ENCODE measurements at regions not wholly inside any gene's neighbourhood (a gene's known extent, or its start where the extent isn't known, plus 50 kb on each side); places are given as distances from the start of the nearest gene placed in this dataset.
A peak's percentile ranks its signal among the peaks of the same experiment; 100 is the strongest.
"Not testable (repeated sequence)": the region's sequence is repeated elsewhere in the genome, so short reads cannot be mapped to it uniquely, and the experiment has no call there.

DNA sequence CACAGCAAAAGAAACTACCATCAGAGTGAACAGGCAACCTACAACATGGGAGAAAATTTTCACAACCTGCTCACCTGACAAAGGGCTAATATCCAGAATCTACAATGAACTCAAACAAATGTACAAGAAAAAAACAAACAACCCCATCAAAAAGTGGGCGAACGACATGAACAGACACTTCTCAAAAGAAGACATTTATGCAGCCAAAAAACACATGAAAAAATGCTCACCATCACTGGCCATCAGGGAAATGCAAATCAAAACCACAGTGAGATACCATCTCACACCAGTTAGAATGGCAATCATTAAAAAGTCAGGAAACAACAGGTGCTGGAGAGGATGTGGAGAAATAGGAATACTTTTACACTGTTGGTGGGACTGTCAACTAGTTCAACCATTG is 207.8 kb downstream of the USP6NL start:
- DNase-seq: not testable (repeated sequence)

DNA sequence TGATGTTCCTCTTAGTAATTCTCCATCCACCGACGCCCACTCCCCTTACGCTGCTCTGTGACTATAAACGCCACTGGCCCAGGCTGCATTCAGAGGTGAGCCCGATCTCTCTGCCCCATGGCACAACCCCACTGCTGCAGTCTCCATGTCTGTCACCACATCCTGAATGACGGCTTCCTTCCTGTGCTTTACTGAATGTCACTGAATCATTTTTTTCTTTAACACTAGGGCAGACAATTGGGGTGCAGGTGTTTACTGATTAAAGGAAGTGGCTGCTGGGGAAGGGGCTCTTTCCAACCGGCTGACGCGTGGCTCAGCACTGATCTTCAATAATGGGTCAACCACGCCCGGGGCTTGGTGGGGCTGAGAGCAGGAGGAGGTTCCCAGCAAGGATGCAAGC is 208.3 kb downstream of the USP6NL start:
- DNase-seq: peak; percentile 18 to 88 (median 70)

DNA sequence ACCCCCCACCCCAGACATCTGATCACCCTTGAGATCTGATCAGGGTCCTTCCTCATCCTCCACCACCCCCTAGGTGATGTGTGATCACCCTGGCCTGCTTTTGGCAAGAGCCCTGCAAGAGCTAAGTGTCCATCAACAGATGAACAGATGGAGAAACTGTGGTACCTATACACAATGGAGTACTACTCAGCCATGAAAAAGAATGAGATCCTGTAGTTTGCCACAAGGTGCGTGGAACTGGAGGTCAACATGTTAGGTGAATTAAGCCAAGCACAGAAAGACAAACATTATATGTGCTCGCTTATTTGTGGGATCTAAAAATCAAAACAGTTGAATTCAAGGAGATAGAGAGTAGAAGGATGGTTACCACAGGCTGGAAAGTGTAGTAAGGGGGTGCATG is 209.1 kb downstream of the USP6NL start:
- no peak for DNase-seq

DNA sequence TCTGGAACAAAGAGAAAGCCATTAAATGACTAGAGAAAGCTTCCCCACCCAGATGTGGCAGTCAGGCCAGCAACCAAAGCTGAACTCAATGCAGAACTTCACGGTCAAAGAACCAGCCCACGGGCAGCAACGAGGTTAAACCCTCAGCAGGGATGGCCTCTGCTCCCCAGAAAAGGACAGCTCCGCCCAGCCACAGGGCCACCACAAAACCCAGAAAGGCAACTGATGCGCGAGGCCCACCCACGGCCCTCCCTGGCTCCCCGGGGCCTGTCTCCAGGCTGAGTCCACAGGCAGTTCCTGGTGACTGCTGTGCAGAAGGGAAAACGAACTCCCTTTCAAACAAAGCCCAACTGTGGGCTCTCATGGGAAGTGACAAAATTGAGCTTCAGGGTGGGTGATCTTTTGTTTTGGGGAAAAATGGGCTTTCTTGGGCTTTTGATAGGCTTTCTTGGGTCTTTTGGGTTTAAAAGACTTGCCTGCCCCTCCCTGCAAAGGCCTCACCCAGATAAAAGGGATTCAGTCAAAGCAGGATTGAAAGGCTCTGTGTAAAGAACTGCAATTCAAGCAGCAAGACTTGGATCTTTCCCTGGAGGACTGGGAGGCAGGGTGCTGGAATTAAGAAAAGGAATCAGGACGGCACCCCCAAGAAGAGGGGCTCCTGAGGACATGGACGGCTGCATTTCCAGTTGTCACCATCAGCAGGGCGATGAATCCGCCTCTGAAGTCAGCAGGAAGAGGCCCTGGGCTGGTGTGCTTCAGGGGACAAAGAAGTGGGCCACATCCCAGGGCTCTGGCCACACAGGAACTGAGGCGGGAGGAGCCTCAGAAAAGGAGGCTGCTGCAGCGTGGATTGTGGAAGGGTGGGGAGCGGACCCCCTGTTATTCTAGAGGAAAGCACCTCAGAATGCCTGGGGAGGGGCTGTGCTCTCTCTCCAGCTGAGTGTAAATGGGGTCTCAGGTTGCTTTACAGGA is 209.9 kb downstream of the USP6NL start:
- no peak for DNase-seq

DNA sequence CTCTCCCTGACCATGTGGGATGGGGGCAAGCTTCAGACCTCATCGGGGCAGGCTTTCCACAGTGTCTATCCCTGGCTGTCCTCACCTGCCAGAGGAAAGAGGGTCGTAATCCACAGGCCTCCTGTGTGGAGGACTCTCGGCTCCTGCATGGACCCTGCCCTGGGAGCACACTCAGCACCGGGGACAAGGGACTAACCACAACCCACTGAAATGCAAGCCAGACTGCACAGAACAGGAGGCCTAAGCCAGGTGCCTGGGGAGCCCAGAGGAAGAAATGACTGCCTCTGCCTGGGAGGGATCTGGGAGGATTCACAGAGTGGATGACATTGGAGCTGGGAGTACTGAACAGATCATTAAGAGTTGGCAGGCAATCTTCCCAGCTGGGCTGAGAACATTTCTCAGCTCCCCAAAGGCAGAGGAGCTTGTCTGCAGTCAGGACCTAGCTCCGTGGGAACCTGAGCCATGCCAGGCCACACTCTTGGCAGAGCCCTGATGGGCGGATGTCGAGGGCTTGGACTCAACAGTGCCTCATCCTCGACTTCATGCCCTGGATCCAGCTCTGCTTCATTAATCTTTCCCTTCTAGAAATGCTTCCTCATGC is 213.4 kb downstream of the USP6NL start:
- DNase-seq: no peak

DNA sequence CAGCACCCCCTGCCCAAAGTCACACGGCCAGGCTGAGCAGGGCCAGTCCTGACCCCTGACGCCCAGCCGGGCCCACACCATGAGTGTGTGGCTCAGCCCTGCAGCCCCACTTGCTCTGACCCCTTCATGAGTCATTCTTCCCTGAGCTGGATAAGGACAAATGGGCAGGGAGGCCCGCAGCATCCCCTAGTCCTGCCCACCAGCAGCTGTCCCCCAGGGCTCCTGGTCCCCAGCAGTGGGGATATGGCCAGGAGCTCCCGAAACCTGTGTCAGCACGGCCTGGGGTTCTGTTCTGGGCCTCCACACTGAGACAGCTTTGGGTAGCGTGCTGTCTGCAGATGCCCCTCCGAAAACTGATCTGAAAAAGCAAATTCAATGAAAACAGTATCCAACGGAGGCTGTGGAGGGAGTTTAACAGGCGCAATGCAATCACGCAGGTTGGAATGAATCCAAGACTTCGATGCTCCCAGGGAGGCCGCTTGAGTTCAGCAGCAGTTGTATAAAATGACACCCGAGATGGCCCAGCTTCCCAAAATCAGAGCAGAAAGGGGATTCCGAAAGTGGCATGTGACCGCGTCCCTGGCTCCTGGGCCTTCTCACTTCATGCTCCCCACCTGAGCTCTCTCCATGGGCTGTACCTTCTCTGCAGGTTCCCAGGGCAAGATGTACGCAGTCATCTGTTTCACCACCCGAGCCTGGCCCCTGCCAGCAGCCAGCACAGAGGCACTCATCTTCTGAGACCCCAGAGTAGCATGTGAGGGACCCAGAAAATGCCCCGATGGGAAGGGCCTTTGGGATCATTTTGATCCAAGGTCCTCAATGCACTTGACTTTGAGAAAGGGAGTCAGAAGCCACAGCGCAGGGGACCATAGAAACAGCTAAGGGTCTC is 214.1 kb downstream of the USP6NL start:
- no peak for DNase-seq

DNA sequence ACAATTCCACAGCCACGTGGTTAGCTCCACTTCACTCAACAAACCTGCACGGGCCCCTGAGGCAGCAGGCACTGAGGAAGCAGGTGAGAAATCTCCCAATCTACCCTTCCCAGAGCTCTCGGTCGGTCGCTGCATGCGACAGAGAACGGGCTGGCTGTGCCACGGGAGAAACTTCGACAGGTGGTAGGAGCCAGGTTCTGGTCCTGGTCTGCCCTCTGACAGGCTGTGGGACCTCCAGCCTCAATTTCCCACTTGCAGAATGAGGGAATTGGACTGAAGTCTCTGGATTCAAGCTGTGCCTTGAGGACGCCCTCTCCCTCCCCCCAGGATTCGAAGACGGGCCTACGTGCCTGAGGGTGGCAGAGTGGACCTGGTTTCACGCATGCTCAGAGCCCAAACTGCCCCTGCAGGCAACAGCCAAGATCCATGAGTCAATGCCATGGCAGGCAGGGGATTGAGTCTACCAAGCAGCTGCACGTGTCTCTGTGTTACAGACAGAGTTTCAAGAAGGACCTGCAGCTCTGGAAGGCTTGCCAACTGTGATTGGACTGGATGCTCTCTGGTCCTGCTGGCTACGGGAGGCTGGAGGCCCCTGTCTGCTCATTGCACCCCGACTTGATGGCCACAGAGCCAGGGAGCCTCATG is 215.0 kb downstream of the USP6NL start:
- DNase-seq: no peak

DNA sequence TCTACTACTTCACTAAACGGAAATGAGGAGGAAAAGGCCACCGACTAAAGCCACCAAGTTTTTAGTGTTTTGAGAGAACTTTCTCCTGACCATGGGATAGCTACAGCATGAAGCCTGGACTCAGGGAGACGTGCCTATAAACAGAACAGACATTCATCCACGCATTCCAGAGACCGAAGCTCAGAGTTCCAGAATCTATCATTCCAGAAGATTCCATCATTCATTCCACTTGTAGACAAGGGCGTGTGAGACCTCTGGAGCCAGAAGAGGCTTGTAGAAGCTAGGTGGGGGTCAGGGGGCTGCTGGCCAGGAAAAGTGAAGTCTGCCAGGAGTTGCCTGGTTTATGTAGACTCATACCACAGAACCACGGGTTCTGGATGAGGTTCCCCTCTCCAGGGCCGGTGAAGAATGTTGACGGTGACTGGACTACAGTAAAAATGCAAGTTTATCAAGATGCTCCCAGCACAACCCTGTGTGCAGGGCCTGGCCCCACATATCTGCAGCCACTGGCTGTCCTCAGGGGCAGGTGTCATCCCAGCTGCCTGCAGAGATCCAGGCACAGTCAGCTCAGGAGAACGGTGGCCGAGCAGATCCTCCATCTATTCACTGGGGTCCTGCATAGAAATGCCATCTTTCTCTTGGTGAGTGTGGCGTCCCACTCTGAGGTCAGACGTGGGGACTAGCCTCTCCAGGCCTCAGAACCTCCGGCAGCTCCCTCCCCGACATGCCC is 215.7 kb downstream of the USP6NL start:
- DNase-seq: no peak

DNA sequence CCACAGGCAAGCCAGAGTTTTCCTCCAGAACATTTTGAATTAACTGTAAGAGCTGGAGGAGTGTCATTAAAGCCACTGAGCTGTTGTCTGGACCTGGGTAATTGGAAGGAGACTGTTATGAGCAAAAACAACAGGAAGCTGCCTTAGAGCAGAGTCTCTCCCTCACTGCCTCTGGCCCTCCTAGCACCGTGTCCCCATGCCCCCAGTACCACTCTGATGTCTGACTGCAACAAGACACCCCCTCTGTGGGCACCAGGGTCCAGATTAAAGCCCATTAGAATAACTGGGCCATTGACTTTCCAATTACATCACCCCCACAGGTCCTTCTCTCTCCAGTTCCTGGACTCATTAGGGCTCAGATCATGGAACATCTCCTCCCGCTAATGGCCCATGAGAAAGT is 216.3 kb downstream of the USP6NL start:
- DNase-seq: no peak

DNA sequence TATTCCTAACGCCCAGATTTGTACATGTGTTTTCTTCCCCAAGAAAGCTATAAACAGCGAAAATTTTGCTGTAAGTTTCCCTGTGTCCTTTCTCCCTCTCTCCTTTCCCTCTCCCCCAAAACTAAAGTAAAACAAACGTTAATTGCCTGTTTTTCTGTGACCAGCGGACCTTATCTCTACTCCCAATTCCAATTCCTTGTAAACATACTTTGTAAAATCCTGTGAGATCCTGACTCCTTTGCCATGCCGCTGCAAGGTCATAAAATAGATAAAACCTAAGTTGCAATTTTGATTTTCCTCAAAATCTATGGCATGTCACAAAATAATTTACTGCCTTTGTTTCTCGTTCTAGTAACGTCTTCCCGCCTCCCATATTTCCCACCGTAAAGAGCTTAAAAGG is 217.6 kb downstream of the USP6NL start:
- no peak for DNase-seq

DNA sequence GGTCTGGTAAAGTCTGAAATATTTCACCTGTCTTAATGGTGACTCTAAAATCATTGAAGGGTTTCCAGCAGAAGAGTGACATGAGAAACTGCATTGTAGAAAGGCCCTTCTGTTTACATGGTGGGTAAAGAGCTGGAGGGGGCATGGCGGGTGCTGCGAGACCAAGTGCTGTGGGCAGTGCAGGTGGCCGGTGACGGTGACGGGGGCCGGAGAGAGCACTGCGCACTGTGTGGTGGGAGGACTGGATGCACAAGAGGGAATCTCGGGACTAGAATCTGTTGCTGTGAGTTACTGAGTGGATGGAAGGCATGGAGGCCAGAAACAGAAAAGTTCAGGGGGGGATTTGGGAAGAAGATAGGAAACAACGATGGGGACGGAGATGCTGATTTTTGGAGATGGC is 218.7 kb downstream of the USP6NL start:
- no peak for DNase-seq

DNA sequence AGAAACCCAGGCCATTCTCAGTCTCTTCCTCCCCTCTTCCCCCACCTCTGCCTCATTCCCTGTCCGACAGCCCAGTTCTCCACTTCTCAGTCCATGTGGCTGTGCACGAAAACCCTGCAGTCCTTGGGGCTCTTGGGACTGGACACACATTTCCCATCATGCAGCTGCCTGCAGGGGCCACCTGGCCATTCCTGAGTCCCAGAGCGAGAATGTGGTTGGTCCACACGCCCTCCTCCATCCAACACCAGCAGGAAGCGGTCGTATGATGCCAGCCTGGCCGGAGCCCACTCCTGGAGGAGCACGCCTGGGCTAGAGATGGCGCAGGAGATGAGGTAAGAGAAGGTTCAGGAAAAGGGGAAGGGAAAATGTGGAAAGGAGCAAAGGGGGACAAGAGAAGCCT is 222.5 kb downstream of the USP6NL start:
- DNase-seq: no peak

DNA sequence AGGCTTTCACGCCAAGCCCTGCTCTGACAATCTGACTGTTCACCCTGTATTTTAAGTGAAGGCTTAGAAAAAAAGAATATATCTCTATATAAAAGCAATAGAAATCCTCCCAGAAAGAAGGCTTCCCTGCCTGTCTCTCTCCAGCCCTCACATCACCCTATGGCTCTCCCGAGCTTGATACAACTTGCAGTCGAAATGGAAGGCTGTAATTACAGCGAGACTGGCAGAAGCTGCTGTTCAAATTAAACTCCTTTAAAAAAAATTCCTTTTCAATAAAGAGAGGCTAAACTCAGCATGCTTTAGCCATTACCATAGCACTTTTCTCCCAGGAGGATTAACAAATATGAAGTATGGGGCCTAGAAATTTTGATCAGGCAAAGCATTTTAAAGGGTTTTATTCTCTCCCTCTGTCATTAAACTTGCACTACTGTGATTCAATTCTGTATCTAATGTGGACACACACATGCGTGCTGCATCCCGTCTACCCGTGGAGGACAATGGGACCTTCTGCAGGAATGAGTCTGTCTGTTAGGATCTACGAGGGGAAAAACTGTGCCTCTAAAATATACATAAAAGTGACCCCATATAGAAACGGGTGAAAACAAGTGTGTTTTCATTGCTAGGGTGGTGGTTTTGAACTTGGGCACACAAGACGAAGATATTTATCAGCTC is 223.8 kb downstream of the USP6NL start:
- no peak for DNase-seq

DNA sequence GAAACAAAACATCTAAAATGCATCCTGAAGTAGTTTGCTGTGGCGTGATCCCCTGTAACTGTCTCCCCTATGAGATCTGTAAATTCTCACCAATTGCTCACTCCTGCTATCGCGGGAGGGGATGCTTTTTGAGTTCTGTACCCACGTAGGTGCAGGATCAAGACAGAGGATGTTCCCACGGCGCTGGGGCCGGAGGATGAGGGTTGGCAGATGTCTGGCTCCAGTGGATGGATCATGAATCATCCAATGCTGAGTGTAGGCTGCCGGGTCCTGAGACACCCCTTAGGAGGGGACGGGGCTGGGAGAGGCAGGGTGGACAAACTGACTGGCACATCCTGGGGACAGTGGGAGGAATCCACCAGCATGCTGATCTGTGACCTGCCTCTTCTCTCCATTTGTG is 224.4 kb downstream of the USP6NL start:
- no peak for DNase-seq

All from stimulated activated naive CD4-positive, alpha-beta T cell (primary cell).